Astrocyte of the cerebellum (primary cell): ENCODE measurements at regions not wholly inside any gene's neighbourhood (a gene's known extent, or its start where the extent isn't known, plus 50 kb on each side); places are given as distances from the start of the nearest gene placed in this dataset.
A peak's percentile ranks its signal among the peaks of the same experiment; 100 is the strongest.
"Not testable (repeated sequence)": the region's sequence is repeated elsewhere in the genome, so short reads cannot be mapped to it uniquely, and the experiment has no call there.

Experiments used
- DNase-seq: peaks from one replicate; pipeline ENCODE4 v3.0.0-alpha.2; 2011; ENCODE audit warnings: low read depth
- H3K4me3 ChIP-seq: 2 replicates; pipeline ENCODE4 v1.5.1; 2011; ENCODE audit warnings: mild to moderate bottlenecking, low read depth, low read length, moderate library complexity
- CTCF ChIP-seq: IDR thresholded peaks from 2 replicates; pipeline ENCODE4 v1.5.1; 2012; ENCODE audit warnings: low read length, low read depth, moderate library complexity, mild to moderate bottlenecking; ENCODE audit errors: missing control alignments
- in situ Hi-C: cut with HindIII; loops from 2 replicates; pipeline ENCODE4 v1.10.0; 2017; ENCODE audit warnings: low sequenced_read_pairs

- H3K4me3 ChIP-seq, DNase-seq, in situ Hi-C loops: not testable (repeated sequence)
Observed at GRCh38 chr7:76931441-76931840, 100.7 kb downstream of the SPDYE17 start.

GRCh38 chr7:76930416-76930815 lies 101.7 kb downstream of the SPDYE17 start:
- H3K4me3 ChIP-seq, DNase-seq, in situ Hi-C loops: not testable (repeated sequence)

GRCh38 chr7:76928751-76929150 lies 103.4 kb downstream of the SPDYE17 start:
- DNase-seq, in situ Hi-C loops, H3K4me3 ChIP-seq: not testable (repeated sequence)

GRCh38 chr7:76927741-76928393 lies 104.3 kb downstream of the SPDYE17 start:
- in situ Hi-C loops, H3K4me3 ChIP-seq, DNase-seq: not testable (repeated sequence)

GRCh38 chr7:76926416-76926815 lies 105.7 kb downstream of the SPDYE17 start:
- DNase-seq, H3K4me3 ChIP-seq, in situ Hi-C loops: not testable (repeated sequence)

GRCh38 chr7:76924756-76925155 lies 107.4 kb downstream of the SPDYE17 start:
- DNase-seq, in situ Hi-C loops, H3K4me3 ChIP-seq: not testable (repeated sequence)
- TF ChIP-seq CTCF: peak; percentile 22

- DNase-seq, in situ Hi-C loops, H3K4me3 ChIP-seq: not testable (repeated sequence)
Observed at GRCh38 chr7:76918619-76919018, 113.5 kb downstream of the SPDYE17 start.

GRCh38 chr7:76914361-76914760 lies 117.8 kb downstream of the SPDYE17 start:
- DNase-seq, in situ Hi-C loops, H3K4me3 ChIP-seq: not testable (repeated sequence)

- in situ Hi-C loops, DNase-seq, H3K4me3 ChIP-seq: not testable (repeated sequence)
Observed at GRCh38 chr7:76912011-76912814, 119.9 kb downstream of the SPDYE17 start.

- DNase-seq, in situ Hi-C loops, H3K4me3 ChIP-seq: not testable (repeated sequence)
Observed at GRCh38 chr7:76904688-76905087, 127.5 kb downstream of the SPDYE17 start.

GRCh38 chr7:76901944-76902710 lies 130.0 kb downstream of the SPDYE17 start:
- DNase-seq, H3K4me3 ChIP-seq, in situ Hi-C loops: not testable (repeated sequence)

- DNase-seq, H3K4me3 ChIP-seq, in situ Hi-C loops: not testable (repeated sequence)
Observed at GRCh38 chr7:76898807-76899206, 133.4 kb downstream of the SPDYE17 start.

- peak; percentile 47 for DNase-seq
- H3K4me3 ChIP-seq, in situ Hi-C loops: not testable (repeated sequence)
Observed at GRCh38 chr7:76897007-76897406, 135.2 kb downstream of the SPDYE17 start.

- H3K4me3 ChIP-seq, DNase-seq, in situ Hi-C loops: not testable (repeated sequence)
Observed at GRCh38 chr7:76895696-76896095, 136.5 kb downstream of the SPDYE17 start.

- in situ Hi-C loops, H3K4me3 ChIP-seq: not testable (repeated sequence)
- peak; percentile 2 for DNase-seq
Observed at GRCh38 chr7:76891771-76892170, 140.4 kb downstream of the SPDYE17 start.

GRCh38 chr7:76879733-76880288 lies 152.3 kb downstream of the SPDYE17 start:
- H3K4me3 ChIP-seq, DNase-seq, in situ Hi-C loops: not testable (repeated sequence)
